ACC112 (cell line): ENCODE measurements at regions not wholly inside any gene's neighbourhood (a gene's known extent, or its start where the extent isn't known, plus 50 kb on each side); places are given as distances from the start of the nearest gene placed in this dataset.

Experiments
- H2AFZ ChIP-seq: fragments of 200-600 bp; sonication (generic); one replicate; pipeline ENCODE4 v1.6.0; 2017; ENCODE audit warnings: antibody characterized with exemption, low read length; ENCODE audit not compliant: unreplicated experiment
- H3K27ac ChIP-seq: fragments of 200-600 bp; sonication (generic); 2 replicates; pipeline ENCODE4 v1.5.1; 2014; ENCODE audit warnings: low read depth, mild to moderate bottlenecking, antibody characterized with exemption, low read length, moderate library complexity
- H3K27me3 ChIP-seq: fragments of 200-600 bp; sonication (generic); 2 replicates; pipeline ENCODE4 v1.6.1; 2014; ENCODE audit warnings: mild to moderate bottlenecking, antibody characterized with exemption, low read length, moderate library complexity, mixed read lengths; ENCODE audit not compliant: insufficient read depth
- H3K36me3 ChIP-seq: fragments of 200-600 bp; sonication (generic); 2 replicates; pipeline ENCODE4 v1.6.1; 2016; ENCODE audit warnings: mild to moderate bottlenecking, antibody characterized with exemption, low read length, moderate library complexity, mixed read lengths; ENCODE audit not compliant: insufficient read depth
- H3K4me1 ChIP-seq: fragments of 200-600 bp; sonication (generic); one replicate; pipeline ENCODE4 v1.6.1; 2016; ENCODE audit warnings: low read length, mixed read lengths; ENCODE audit not compliant: insufficient read depth, unreplicated experiment, control insufficient read depth
- H3K4me3 ChIP-seq: fragments of 200-600 bp; sonication (generic); 2 replicates; pipeline ENCODE4 v1.5.1; 2014; ENCODE audit warnings: mild to moderate bottlenecking, low read depth, low read length
- H3K79me2 ChIP-seq: fragments of 200-600 bp; sonication (generic); one replicate; pipeline ENCODE4 v1.6.0; 2016; ENCODE audit warnings: low read length; ENCODE audit not compliant: control insufficient read depth, unreplicated experiment, insufficient read depth

DNA sequence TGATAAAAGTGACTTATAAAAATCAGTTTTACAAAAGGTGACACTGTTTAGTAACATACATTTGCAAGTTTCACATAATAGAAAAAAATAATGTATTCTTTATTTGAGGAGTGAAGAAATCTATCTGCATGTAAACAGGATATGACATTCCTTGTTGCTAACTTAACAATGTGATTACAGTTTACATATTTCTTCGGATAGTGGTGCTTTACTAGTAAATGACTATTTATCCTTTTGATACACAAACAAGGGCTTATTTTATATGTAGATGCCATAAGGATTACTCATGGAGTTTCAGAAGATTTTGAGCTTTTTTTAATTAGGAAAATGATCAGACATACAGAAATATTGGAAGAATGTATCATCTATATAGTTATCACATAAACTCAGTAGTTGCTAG lies 126.5 kb downstream of the SLIT2 start:
- H3K4me1 ChIP-seq = peaks cover 6% of the 10 kb centered on the region
- no peak overlapping the region for H3K4me3 ChIP-seq
- no peaks in the 10 kb centered on the region for H3K36me3 ChIP-seq
- H3K27me3 ChIP-seq = no peaks in the 10 kb centered on the region
- no peak overlapping the region for H2AFZ ChIP-seq
- no peaks in the 10 kb centered on the region for H3K79me2 ChIP-seq
- H3K27ac ChIP-seq = no peak overlapping the region

DNA sequence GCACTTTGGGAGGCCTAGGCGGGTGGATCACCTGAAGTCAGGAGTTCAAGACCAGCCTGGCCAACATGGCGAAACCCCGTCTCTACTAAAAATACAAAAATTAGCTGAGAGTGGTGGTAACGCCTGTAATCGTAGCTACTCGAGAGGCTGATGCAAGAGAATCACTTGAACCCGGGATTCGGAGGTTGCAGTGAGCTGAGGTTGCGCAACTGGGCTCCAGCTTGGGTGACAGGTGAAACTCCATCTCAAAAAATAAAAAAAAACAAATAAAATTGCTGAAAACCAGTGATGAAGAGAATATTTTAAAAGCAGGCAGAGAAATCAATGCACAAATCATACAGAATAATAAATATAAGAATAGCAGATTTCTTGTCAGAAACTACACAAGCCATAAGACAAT lies 129.3 kb downstream of the SLIT2 start:
- no peak overlapping the region for H2AFZ ChIP-seq
- H3K36me3 ChIP-seq = no peaks in the 10 kb centered on the region
- no peaks in the 10 kb centered on the region for H3K27me3 ChIP-seq
- H3K27ac ChIP-seq = no peak overlapping the region
- H3K4me3 ChIP-seq = no peak overlapping the region
- H3K4me1 ChIP-seq = no peaks in the 10 kb centered on the region
- no peaks in the 10 kb centered on the region for H3K79me2 ChIP-seq

DNA sequence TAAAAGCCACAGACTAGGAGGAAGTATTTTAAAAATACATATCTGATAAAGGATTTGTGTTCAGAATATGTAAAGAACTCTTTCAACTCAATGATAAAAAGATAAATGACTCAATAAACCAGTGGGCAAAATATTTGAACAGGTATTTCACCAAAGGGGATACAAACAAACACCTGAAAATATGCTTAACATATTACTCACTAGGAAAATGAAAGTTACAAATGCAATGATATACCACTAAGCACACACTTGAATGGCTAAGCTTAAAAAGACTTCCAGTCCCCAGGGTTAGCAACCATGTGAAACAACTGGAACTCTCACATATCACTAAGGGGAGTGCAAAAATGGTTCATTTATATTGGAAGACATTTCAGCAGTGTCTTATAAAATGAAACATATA lies 131.6 kb downstream of the SLIT2 start:
- no peaks in the 10 kb centered on the region for H3K4me1 ChIP-seq
- no peak overlapping the region for H3K4me3 ChIP-seq
- no peak overlapping the region for H3K27ac ChIP-seq
- H3K79me2 ChIP-seq = peaks cover 3% of the 10 kb centered on the region
- H3K36me3 ChIP-seq = no peaks in the 10 kb centered on the region
- H2AFZ ChIP-seq = no peak overlapping the region
- no peaks in the 10 kb centered on the region for H3K27me3 ChIP-seq

DNA sequence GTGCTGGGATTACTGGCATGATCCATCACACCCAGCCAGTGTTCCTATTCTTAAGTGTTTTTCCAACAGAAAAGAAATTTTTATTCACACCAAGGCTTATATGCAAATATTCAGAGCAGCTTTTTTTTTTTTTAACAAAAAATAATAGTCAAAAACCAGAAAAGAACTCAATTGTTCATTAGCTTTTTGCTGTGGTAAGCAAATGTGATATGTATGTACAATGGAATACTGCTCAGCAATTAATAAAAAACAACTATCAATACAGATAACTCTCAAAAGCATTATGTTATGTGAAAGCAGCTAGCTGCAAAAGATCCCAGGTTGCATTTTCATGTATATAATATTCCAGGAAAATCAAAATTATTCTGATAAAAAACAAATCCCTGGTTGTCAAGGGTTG lies 132.3 kb downstream of the SLIT2 start:
- Histone ChIP-seq H3K4me3 (no peak overlapping the region), H3K4me1 (no peaks in the 10 kb centered on the region), H3K36me3 (no peaks in the 10 kb centered on the region), H3K27me3 (no peaks in the 10 kb centered on the region), H3K79me2 (peaks cover 3% of the 10 kb centered on the region), H2AFZ (no peak overlapping the region), H3K27ac (no peak overlapping the region)

DNA sequence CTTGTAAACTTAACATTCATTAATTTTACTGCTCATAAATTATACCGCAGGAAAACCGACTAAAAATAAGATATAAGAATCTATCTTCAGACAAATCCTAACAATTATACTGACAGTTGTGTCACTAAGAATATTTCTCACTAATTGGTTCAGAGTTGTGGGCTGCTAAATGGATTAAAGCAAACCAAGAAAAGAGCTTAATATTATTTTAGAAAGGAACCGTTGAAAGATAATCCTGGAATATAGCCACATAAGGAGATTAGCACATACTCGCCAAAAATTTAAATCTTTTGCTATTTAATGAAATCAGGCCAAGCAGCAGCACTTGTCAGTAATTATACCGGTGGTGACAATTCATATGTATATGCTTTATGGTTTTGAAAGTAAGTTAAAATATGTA lies 132.8 kb downstream of the SLIT2 start:
- Histone ChIP-seq H3K4me3 (no peak overlapping the region), H3K36me3 (no peaks in the 10 kb centered on the region), H3K27me3 (no peaks in the 10 kb centered on the region), H3K27ac (no peak overlapping the region), H3K4me1 (no peaks in the 10 kb centered on the region), H3K79me2 (peaks cover 3% of the 10 kb centered on the region), H2AFZ (no peak overlapping the region)

DNA sequence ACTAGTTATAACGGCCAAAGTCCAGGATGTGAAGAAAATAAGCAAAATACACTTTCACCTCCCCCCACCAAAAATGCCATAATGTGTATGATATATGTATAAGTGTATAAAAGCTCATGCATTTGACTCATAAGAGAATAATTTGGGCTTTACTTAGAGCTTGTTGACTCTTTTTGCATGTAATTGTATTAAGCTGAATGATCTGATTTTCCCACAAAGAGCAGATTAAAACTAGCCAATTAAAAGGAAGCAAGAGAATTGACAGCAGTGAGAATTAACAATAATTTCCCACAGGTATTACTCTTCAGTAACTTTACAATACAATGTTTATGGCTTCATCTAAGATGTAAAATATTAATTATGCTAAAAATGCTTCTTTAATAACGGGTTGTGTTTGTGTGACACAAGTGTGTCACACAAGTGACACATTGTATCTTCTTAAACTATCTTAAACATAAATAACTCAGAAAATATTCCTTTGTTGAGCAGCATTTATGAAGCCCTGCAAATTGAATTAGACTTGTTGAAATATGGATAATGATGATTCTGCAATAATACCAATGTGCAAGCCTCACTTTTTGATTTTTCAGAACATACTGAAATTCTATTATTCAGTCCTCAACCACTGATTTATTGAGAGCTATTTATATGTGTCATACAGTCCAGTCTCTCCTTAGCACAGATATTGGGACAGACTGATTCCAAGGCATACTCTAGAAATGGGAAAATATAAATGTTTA lies 134.5 kb downstream of the SLIT2 start:
- Histone ChIP-seq H3K4me3 (no peak overlapping the region), H3K79me2 (peaks cover 3% of the 10 kb centered on the region), H3K36me3 (no peaks in the 10 kb centered on the region), H3K4me1 (peaks cover 3% of the 10 kb centered on the region), H3K27ac (no peak overlapping the region), H3K27me3 (no peaks in the 10 kb centered on the region), H2AFZ (no peak overlapping the region)

DNA sequence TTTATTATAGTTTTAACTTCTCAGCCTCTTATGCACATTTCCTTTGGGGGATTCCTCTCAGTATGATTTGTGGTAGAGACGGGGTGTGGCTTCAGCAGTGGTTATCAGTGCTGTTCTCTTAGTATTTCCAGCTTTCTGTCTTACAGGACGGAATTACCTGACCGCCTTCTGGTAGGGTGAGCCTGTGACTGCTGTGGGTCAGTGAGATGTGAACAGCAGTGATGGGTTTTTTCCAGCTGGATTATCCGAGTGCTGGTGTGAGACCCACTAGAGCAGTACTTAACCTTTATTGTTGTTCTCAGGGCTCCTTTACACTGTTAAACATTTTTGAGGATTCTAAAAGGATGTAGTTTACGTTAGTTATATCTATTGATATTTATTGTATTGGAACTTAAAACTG lies 135.2 kb downstream of the SLIT2 start:
- Histone ChIP-seq H2AFZ (no peak overlapping the region), H3K79me2 (peaks cover 3% of the 10 kb centered on the region), H3K36me3 (no peaks in the 10 kb centered on the region), H3K27ac (no peak overlapping the region), H3K27me3 (no peaks in the 10 kb centered on the region), H3K4me3 (no peak overlapping the region), H3K4me1 (peaks cover 3% of the 10 kb centered on the region)

DNA sequence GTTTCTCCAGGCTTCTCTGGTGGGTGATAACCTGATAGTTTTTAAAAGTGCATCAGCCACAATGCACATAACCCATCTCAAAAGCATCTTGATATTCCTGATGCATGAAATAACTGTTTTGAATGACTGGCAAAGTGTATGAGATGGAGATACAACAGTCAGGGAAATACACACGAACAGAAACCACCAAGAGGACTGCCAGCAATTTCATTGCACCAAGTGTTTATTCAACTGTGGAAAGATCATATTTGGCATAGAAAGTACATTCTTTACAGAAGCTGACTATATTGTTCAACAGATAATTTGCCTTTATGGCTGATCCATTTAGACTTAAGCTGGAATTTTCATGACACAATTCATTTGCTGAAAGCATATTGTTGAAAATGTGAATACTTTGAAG lies 139.5 kb downstream of the SLIT2 start:
- H3K4me1 ChIP-seq = peaks cover 9% of the 10 kb centered on the region
- no peaks in the 10 kb centered on the region for H3K36me3 ChIP-seq
- H3K4me3 ChIP-seq = no peak overlapping the region
- peaks cover 3% of the 10 kb centered on the region for H3K79me2 ChIP-seq
- no peak overlapping the region for H2AFZ ChIP-seq
- H3K27me3 ChIP-seq = no peaks in the 10 kb centered on the region
- no peak overlapping the region for H3K27ac ChIP-seq

DNA sequence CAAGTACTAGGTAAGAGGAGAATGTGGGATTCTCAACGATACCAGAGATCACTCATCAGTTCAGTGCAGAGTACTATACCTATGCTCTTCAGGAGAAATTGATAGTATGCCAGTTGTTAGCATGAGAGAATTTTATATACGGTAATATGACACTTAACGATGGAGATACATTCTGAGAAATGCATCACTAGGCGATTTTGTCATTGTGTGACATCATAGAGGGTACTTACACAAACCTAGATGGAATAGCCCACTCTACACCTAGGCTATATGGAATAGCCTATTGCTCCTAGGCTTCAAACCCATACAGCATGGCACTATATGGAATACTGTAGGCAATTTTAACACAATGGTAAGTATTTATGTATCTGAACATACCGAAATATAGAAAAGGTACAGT lies 140.2 kb downstream of the SLIT2 start:
- H3K4me1 ChIP-seq = peaks cover 9% of the 10 kb centered on the region
- H3K27ac ChIP-seq = no peak overlapping the region
- H3K4me3 ChIP-seq = no peak overlapping the region
- H3K79me2 ChIP-seq = peaks cover under 1% of the 10 kb centered on the region
- no peak overlapping the region for H2AFZ ChIP-seq
- H3K36me3 ChIP-seq = no peaks in the 10 kb centered on the region
- no peaks in the 10 kb centered on the region for H3K27me3 ChIP-seq

DNA sequence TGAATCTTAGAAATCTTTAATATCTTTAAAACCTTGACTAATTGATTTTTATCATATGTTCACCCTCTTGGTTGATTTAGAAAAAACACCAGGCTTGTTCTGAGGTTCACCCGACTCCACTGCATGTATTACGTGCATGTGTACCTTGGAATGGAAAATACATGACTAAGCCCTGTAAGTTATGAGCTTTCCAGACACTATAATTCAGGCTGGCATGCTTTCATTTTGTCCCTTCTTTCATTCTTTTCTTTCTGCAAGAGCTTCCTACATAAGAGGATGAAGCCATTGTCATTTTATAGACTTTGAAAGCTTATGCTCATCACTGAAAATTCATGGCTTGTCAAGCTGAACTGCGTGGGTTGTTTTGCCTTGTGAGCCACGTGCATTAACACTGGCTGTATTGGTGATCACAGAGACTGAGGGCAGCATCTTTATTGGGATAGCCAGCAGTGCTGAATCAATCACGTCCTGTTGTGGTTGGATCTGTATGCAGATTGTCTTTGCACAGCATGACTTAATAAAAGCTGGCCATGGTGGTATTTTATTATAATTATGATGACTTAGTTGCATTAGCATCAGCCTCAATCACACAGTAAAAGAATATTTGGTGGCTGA lies 141.9 kb downstream of the SLIT2 start:
- Histone ChIP-seq H3K36me3 (no peaks in the 10 kb centered on the region), H3K27me3 (no peaks in the 10 kb centered on the region), H3K4me3 (peak overlapping the region; percentile 63), H2AFZ (no peak overlapping the region), H3K27ac (no peak overlapping the region), H3K79me2 (no peaks in the 10 kb centered on the region), H3K4me1 (peaks cover 9% of the 10 kb centered on the region)

DNA sequence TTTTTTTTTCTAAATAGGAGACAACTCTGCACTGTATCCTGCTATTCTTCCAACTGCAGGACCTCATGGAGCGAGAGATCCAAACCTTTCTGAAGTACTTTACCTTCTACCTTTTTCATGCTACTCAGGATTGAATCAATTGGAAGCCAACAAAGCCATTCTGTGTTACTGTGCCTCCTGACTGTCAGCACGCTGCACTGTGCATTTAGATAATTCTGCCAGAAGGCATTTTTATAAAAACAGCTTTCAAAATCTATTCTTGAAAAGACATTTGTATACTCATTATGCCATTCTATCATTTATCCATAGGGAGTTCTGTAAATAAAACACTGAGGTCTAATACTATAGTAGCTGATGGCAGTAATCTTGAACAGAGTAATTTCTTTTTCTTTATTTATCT lies 142.8 kb downstream of the SLIT2 start:
- H3K79me2 ChIP-seq = no peaks in the 10 kb centered on the region
- no peak overlapping the region for H2AFZ ChIP-seq
- no peak overlapping the region for H3K4me3 ChIP-seq
- peaks cover 9% of the 10 kb centered on the region for H3K4me1 ChIP-seq
- no peaks in the 10 kb centered on the region for H3K27me3 ChIP-seq
- no peaks in the 10 kb centered on the region for H3K36me3 ChIP-seq
- H3K27ac ChIP-seq = no peak overlapping the region
